GM06990 (cell line): ENCODE measurements at regions not wholly inside any gene's neighbourhood (a gene's known extent, or its start where the extent isn't known, plus 50 kb on each side); places are given as distances from the start of the nearest gene placed in this dataset.

Source experiments
- DNase-seq: peaks from one replicate; pipeline ENCODE4 v3.0.0-alpha.2; 2011; ENCODE audit not compliant: insufficient read length; ENCODE audit errors: extremely low read depth
- H3K27me3 ChIP-seq: replicated peaks from 2 replicates; pipeline ENCODE4 v1.6.0; 2011; ENCODE audit warnings: low read length; ENCODE audit not compliant: control insufficient read depth, insufficient read depth
- H3K36me3 ChIP-seq: 2 replicates; pipeline ENCODE4 v1.5.1; 2011; ENCODE audit warnings: low read length; ENCODE audit not compliant: control insufficient read depth, insufficient read depth
- H3K4me3 ChIP-seq: replicated peaks from 2 replicates; pipeline ENCODE4 v1.5.1; 2011; ENCODE audit warnings: low read depth, mild to moderate bottlenecking, control low read depth, low read length
- CTCF ChIP-seq: IDR thresholded peaks from 2 replicates; pipeline ENCODE4 v1.5.1; 2011; ENCODE audit warnings: low read length, control low read depth, mild to moderate bottlenecking, inconsistent platforms; ENCODE audit not compliant: insufficient read depth, poor library complexity, severe bottlenecking

GRCh38 chr6:28747083-28747630, 176.6 kb downstream of the TRIM27 start:
- no peak for TF ChIP-seq CTCF
- Histone ChIP-seq H3K27me3 (no peaks in the 10 kb centered on the region), H3K4me3 (no peak overlapping the region), H3K36me3 (no peaks in the 10 kb centered on the region)
- no peak for DNase-seq

DNA sequence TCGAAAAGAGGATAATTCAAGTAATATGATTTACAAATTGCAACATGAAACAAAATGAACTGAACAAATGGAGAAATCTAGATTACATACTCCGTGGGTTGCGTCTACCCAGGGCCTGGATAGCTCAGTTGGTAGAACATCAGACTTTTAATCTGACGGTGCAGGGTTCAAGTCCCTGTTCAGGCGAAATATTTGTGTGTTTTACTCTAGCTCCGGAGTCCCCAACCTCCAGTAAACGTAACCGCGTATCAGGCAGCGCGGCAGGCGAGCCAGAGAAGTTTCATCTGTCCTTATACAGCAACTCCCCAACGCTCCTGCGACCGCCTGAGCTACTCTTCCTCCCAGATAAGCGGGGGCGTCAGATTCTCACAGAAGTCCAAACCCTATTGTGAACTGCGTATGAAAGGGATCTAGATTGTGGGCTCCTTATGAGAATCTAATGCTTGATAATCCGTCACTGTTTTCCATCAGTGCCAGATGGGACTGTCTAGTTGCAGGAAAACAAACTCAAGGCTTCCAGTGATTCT, 176.1 kb downstream of the TRIM27 start:
- TF ChIP-seq CTCF, result no peak
- H3K4me3 ChIP-seq, result no peak overlapping the region
- DNase-seq, result peak; percentile 39

GRCh38 chr6:28748192-28748591, 175.6 kb downstream of the TRIM27 start:
- Histone ChIP-seq H3K4me3 (no peak overlapping the region), H3K36me3 (no peaks in the 10 kb centered on the region), H3K27me3 (no peaks in the 10 kb centered on the region)
- no peak for TF ChIP-seq CTCF
- no peak for DNase-seq

More for the DNA sequence above, 176.1 kb downstream of the TRIM27 start:
- Histone ChIP-seq H3K27me3 (no peaks in the 10 kb centered on the region), H3K36me3 (no peaks in the 10 kb centered on the region)

- H3K27me3 ChIP-seq, result no peaks in the 10 kb centered on the region
- TF ChIP-seq CTCF, result no peak
- no peaks in the 10 kb centered on the region for H3K36me3 ChIP-seq
- no peak for DNase-seq
- H3K4me3 ChIP-seq, result no peak overlapping the region
Measured at GRCh38 chr6:28750926-28751458, 172.8 kb downstream of the TRIM27 start.

DNA sequence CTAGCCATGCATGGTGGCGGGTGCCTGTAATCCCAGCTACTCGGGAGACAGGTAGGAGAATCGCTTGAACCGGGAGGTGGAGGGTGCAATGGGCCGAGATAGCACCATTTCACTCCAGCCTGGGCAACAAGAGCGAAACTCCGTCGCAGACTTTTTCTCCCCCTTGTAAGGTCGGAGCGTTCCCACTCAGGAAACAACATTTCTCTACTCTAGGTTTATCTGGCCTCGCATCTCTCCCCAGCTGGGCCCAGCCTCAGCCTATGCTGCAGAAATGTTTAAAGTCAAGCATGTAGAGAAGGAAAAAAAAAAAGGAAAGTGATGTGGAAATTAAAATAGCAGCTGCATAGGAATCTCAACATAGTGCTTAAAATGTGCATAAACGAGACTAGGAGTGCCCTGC, 172.3 kb downstream of the TRIM27 start:
- H3K4me3 ChIP-seq, result no peak overlapping the region

More for the DNA sequence above, 172.3 kb downstream of the TRIM27 start:
- Histone ChIP-seq H3K27me3 (no peaks in the 10 kb centered on the region), H3K36me3 (no peaks in the 10 kb centered on the region)
- no peak for DNase-seq
- TF ChIP-seq CTCF, result no peak
